Keratinocyte (primary cell): ENCODE measurements at regions not wholly inside any gene's neighbourhood (a gene's known extent, or its start where the extent isn't known, plus 50 kb on each side); places are given as distances from the start of the nearest gene placed in this dataset.

ENCODE experiments used
- DNase-seq: peaks from one replicate; pipeline ENCODE4 v3.0.0-alpha.2; 2011; ENCODE audit warnings: low read depth, missing footprints, low spot score
- FAIRE-seq: peaks from 2 replicates; lab custom pipeline; 2011; peaks lifted over from hg19 to GRCh38; lab: Jason Lieb, UNC
- H2AFZ ChIP-seq: 2 replicates; pipeline ENCODE4 v1.6.0; 2012; ENCODE audit warnings: low read length, control low read depth, inconsistent platforms; ENCODE audit not compliant: control insufficient read depth
- H3K27ac ChIP-seq: 2 replicates; pipeline ENCODE4 v1.5.1; 2011; ENCODE audit warnings: low read length; ENCODE audit not compliant: control insufficient read depth, insufficient read depth
- H3K27me3 ChIP-seq: 3 replicates; pipeline ENCODE4 v1.6.0; 2011; ENCODE audit warnings: low read length; ENCODE audit not compliant: control insufficient read depth, insufficient read depth; ENCODE audit errors: extremely low read depth
- H3K36me3 ChIP-seq, 2 experiments: 2 replicates in 1 of 2; 3 replicates in 1 of 2; pipeline ENCODE4 v1.5.1; 2011; ENCODE audit warnings: low read length in 2 of 2, mild to moderate bottlenecking in 1 of 2; ENCODE audit not compliant: control insufficient read depth in 2 of 2, insufficient read depth in 2 of 2; ENCODE audit errors: extremely low read depth in 1 of 2
- H3K4me1 ChIP-seq: 3 replicates; pipeline ENCODE4 v1.5.1; 2011; ENCODE audit warnings: low read length; ENCODE audit not compliant: control insufficient read depth, insufficient read depth; ENCODE audit errors: extremely low read depth
- H3K4me2 ChIP-seq: 3 replicates; pipeline ENCODE4 v1.6.0; 2011; ENCODE audit warnings: low read depth, low read length; ENCODE audit not compliant: control insufficient read depth, insufficient read depth; ENCODE audit errors: extremely low read depth
- H3K4me3 ChIP-seq, 3 experiments: fragments of 200-600 bp in 1 of 3; sonication (generic) in 1 of 3; 2 replicates in 2 of 3; 3 replicates in 1 of 3; pipeline ENCODE4 v1.5.1; 2011 to 2016; ENCODE audit warnings: low read length in 3 of 3, mild to moderate bottlenecking in 3 of 3, control low read depth in 2 of 3, inconsistent platforms in 1 of 3, low read depth in 1 of 3, mixed read lengths in 1 of 3, mixed run types in 1 of 3, moderate library complexity in 1 of 3; ENCODE audit not compliant: control insufficient read depth in 2 of 3, insufficient read depth in 2 of 3; ENCODE audit errors: extremely low read depth in 1 of 3
- H3K79me2 ChIP-seq: 2 replicates; pipeline ENCODE4 v1.6.0; 2012; ENCODE audit warnings: low read length; ENCODE audit not compliant: control insufficient read depth, insufficient read depth
- H3K9ac ChIP-seq: 3 replicates; pipeline ENCODE4 v1.6.0; 2011; ENCODE audit warnings: low read length; ENCODE audit not compliant: control insufficient read depth, insufficient read depth; ENCODE audit errors: extremely low read depth
- H3K9me1 ChIP-seq: 3 replicates; pipeline ENCODE4 v1.6.0; 2011; ENCODE audit warnings: low read length; ENCODE audit not compliant: control insufficient read depth, insufficient read depth; ENCODE audit errors: extremely low read depth
- H3K9me3 ChIP-seq: 2 replicates; pipeline ENCODE4 v1.5.1; 2012; ENCODE audit warnings: low read depth, low read length; ENCODE audit not compliant: control insufficient read depth
- H4K20me1 ChIP-seq: 3 replicates; pipeline ENCODE4 v1.6.0; 2011; ENCODE audit warnings: low read length; ENCODE audit not compliant: control insufficient read depth, insufficient read depth; ENCODE audit errors: extremely low read depth
- CTCF ChIP-seq, 3 experiments: IDR thresholded peaks in 1 of 3; conservative IDR thresholded peaks in 1 of 3; optimal IDR thresholded peaks in 1 of 3; 2 replicates in 2 of 3; 3 replicates in 1 of 3; pipeline versions ENCODE3 to v1.5.1; 2011; ENCODE audit warnings: low read length in 3 of 3, mild to moderate bottlenecking in 3 of 3, moderate library complexity in 2 of 3, control low read depth in 1 of 3, inconsistent platforms in 1 of 3; ENCODE audit not compliant: insufficient read depth in 2 of 3; ENCODE audit errors: extremely low read depth in 1 of 3
- EZH2 ChIP-seq: IDR thresholded peaks from one replicate; pipeline ENCODE4 v1.6.1; 2012; ENCODE audit warnings: inconsistent platforms, mild to moderate bottlenecking, low read length, moderate library complexity
- dilution Hi-C: fragments of 300-500 bp; cut with MboI; formaldehyde crosslinking; loops from one replicate; pipeline ENCODE4 v1.7.0; 2020; ENCODE audit warnings: low sequenced_read_pairs; ENCODE audit not compliant: extremely low pct_ligation_motif_present

GRCh38 chr21:16476056-16476825 is 746.5 kb downstream of the USP25 start:
- no peak for TF ChIP-seq EZH2
- no peak for TF ChIP-seq CTCF (optimal IDR thresholded peaks at IDR 0.05 in 1 of 3, IDR thresholded peaks at IDR 0.05 in 1 of 3, conservative IDR thresholded peaks at IDR 0.05 in 1 of 3; ENCODE audit: extremely low read depth in 1 of 3, insufficient read depth in 2 of 3, low read length in 3 of 3)
- Histone ChIP-seq H3K9me3 (no peaks in the 10 kb centered on the region), H3K79me2 (no peaks in the 10 kb centered on the region), H3K27me3 (no peaks in the 10 kb centered on the region), H3K9ac (no peak overlapping the region), H3K36me3 (no peaks in the 10 kb centered on the region), H3K9me1 (no peaks in the 10 kb centered on the region), H3K4me3 (no peak overlapping the region), H3K4me1 (no peaks in the 10 kb centered on the region), H3K27ac (no peak overlapping the region), H4K20me1 (no peaks in the 10 kb centered on the region), H3K4me2 (no peak overlapping the region), H2AFZ (no peak overlapping the region)
- dilution Hi-C loops = no loop called here
- DNase-seq (no peak), FAIRE-seq (no peak)

- no peak for DNase-seq
- TF ChIP-seq EZH2 = no peak
- TF ChIP-seq CTCF (optimal IDR thresholded peaks at IDR 0.05 in 1 of 3, IDR thresholded peaks at IDR 0.05 in 1 of 3, conservative IDR thresholded peaks at IDR 0.05 in 1 of 3; ENCODE audit: extremely low read depth in 1 of 3, insufficient read depth in 2 of 3, low read length in 3 of 3) = no peak
- Histone ChIP-seq H3K79me2 (no peaks in the 10 kb centered on the region), H3K27ac (no peak overlapping the region), H3K4me2 (no peak overlapping the region), H3K9ac (no peak overlapping the region), H3K36me3 (no peaks in the 10 kb centered on the region), H2AFZ (no peak overlapping the region), H3K4me3 (no peak overlapping the region), H3K9me3 (no peaks in the 10 kb centered on the region), H3K27me3 (no peaks in the 10 kb centered on the region), H3K9me1 (no peaks in the 10 kb centered on the region), H4K20me1 (no peaks in the 10 kb centered on the region), H3K4me1 (no peaks in the 10 kb centered on the region)
- dilution Hi-C loops = no loop called here
- FAIRE-seq = no peak
Observed at GRCh38 chr21:16488042-16488441, 758.3 kb downstream of the USP25 start.
